Keratinocyte (primary cell): ENCODE measurements at regions not wholly inside any gene's neighbourhood (a gene's known extent, or its start where the extent isn't known, plus 50 kb on each side); places are given as distances from the start of the nearest gene placed in this dataset.

Source experiments
- EZH2 ChIP-seq: IDR thresholded peaks from one replicate; pipeline ENCODE4 v1.6.1; 2012; ENCODE audit warnings: inconsistent platforms, mild to moderate bottlenecking, low read length, moderate library complexity
- TF ChIP-seq, protein P1 (sequence below), 3 experiments: IDR thresholded peaks in 1 of 3; conservative IDR thresholded peaks in 1 of 3; optimal IDR thresholded peaks in 1 of 3; 2 replicates in 2 of 3; 3 replicates in 1 of 3; pipeline versions ENCODE3 to v1.5.1; 2011; ENCODE audit warnings: low read length in 3 of 3, mild to moderate bottlenecking in 3 of 3, moderate library complexity in 2 of 3, control low read depth in 1 of 3, inconsistent platforms in 1 of 3; ENCODE audit not compliant: insufficient read depth in 2 of 3; ENCODE audit errors: extremely low read depth in 1 of 3

DNA sequence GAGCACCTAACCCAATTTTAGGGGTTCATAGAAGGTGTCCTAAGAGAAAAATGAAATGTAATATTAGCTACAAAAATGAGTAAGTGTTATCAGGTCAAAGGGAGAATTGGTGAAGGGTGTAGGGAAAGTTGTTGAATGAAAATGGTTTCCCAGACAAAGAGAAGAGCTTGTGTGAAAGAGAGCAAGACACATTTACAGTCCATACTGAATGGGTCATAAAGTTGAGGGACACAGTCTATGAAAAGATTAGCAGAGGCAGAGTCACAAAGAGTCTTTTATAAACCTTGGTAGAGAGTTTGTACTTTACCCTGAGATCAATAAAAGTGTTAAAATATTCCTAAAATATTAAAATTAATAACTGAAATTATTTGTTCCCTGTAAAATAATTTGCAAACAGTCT is 759.4 kb downstream of the DIAPH3 start:
- TF ChIP-seq, protein P1, sequence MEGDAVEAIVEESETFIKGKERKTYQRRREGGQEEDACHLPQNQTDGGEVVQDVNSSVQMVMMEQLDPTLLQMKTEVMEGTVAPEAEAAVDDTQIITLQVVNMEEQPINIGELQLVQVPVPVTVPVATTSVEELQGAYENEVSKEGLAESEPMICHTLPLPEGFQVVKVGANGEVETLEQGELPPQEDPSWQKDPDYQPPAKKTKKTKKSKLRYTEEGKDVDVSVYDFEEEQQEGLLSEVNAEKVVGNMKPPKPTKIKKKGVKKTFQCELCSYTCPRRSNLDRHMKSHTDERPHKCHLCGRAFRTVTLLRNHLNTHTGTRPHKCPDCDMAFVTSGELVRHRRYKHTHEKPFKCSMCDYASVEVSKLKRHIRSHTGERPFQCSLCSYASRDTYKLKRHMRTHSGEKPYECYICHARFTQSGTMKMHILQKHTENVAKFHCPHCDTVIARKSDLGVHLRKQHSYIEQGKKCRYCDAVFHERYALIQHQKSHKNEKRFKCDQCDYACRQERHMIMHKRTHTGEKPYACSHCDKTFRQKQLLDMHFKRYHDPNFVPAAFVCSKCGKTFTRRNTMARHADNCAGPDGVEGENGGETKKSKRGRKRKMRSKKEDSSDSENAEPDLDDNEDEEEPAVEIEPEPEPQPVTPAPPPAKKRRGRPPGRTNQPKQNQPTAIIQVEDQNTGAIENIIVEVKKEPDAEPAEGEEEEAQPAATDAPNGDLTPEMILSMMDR (optimal IDR thresholded peaks at IDR 0.05 in 1 of 3, IDR thresholded peaks at IDR 0.05 in 1 of 3, conservative IDR thresholded peaks at IDR 0.05 in 1 of 3; ENCODE audit: extremely low read depth in 1 of 3, insufficient read depth in 2 of 3, low read length in 3 of 3), result no peak
- no peak for TF ChIP-seq EZH2
